Activated CD4-positive, alpha-beta T cell treated with anti-CD3 and anti-CD28 coated beads, Interleukin-2, amount 10 ng/mL, durations not matched to agents 24 days and 14 days (primary cell): ENCODE measurements at regions not wholly inside any gene's neighbourhood (a gene's known extent, or its start where the extent isn't known, plus 50 kb on each side); places are given as distances from the start of the nearest gene placed in this dataset.
"Not testable (repeated sequence)": the region's sequence is repeated elsewhere in the genome, so short reads cannot be mapped to it uniquely, and the experiment has no call there.

ENCODE experiments used
- DNase-seq: peaks from one replicate; pipeline ENCODE4 v3.0.0; 2022
- H3K27ac Mint-ChIP-seq: one replicate; pipeline ENCODE4 v1.8.0; 2022; ENCODE audit warnings: mild to moderate bottlenecking, mixed read lengths
- H3K27me3 Mint-ChIP-seq: one replicate; pipeline ENCODE4 v1.8.0; 2022; ENCODE audit warnings: mixed read lengths
- H3K36me3 Mint-ChIP-seq: one replicate; pipeline ENCODE4 v1.8.0; 2022; ENCODE audit warnings: low read depth, mild to moderate bottlenecking, mixed read lengths
- H3K4me1 Mint-ChIP-seq: one replicate; pipeline ENCODE4 v1.8.0; 2021; ENCODE audit warnings: mixed read lengths
- H3K4me3 Mint-ChIP-seq: one replicate; pipeline ENCODE4 v1.8.0; 2022; ENCODE audit warnings: mild to moderate bottlenecking, moderate library complexity, mixed read lengths
- H3K9me3 Mint-ChIP-seq: one replicate; pipeline ENCODE4 v1.8.0; 2021; ENCODE audit warnings: mixed read lengths
- intact Hi-C: fragments of 100-400 bp; cut with micrococcal nuclease; formaldehyde crosslinking; loops from one replicate; pipeline ENCODE4 v1.15.1; 2023

- H3K4me1 Mint-ChIP-seq: no peaks in the 10 kb centered on the region
- H3K4me3 Mint-ChIP-seq: no peak overlapping the region
- intact Hi-C loops: no loop called here
- no peak for DNase-seq
- peaks cover 5% of the 10 kb centered on the region for H3K27me3 Mint-ChIP-seq
- H3K36me3 Mint-ChIP-seq: no peaks in the 10 kb centered on the region
- no peaks in the 10 kb centered on the region for H3K9me3 Mint-ChIP-seq
- no peak overlapping the region for H3K27ac Mint-ChIP-seq
These were observed 99.0 kb downstream of the SCN11A start for GRCh38 chr3:38952721-38953120.

- H3K4me3 Mint-ChIP-seq, H3K9me3 Mint-ChIP-seq, DNase-seq, H3K27ac Mint-ChIP-seq, intact Hi-C loops, H3K27me3 Mint-ChIP-seq, H3K36me3 Mint-ChIP-seq, H3K4me1 Mint-ChIP-seq: not testable (repeated sequence)
These were observed 100.6 kb downstream of the SCN11A start for GRCh38 chr3:38951167-38951566.

GRCh38 chr3:38950581-38950980, 101.2 kb downstream of the SCN11A start:
- intact Hi-C loops: no loop called here
- Mint-ChIP-seq H3K36me3 (no peaks in the 10 kb centered on the region), H3K27ac (no peak overlapping the region), H3K4me3 (no peak overlapping the region), H3K4me1 (no peaks in the 10 kb centered on the region), H3K27me3 (peaks cover 5% of the 10 kb centered on the region), H3K9me3 (no peaks in the 10 kb centered on the region)
- DNase-seq: no peak

GRCh38 chr3:38949994-38950393, 101.8 kb downstream of the SCN11A start:
- Mint-ChIP-seq H3K27ac (no peak overlapping the region), H3K36me3 (no peaks in the 10 kb centered on the region), H3K4me3 (no peak overlapping the region), H3K27me3 (peaks cover 5% of the 10 kb centered on the region), H3K4me1 (no peaks in the 10 kb centered on the region), H3K9me3 (no peaks in the 10 kb centered on the region)
- intact Hi-C loops: no loop called here
- no peak for DNase-seq

- H3K4me1 Mint-ChIP-seq: no peaks in the 10 kb centered on the region
- intact Hi-C loops: no loop called here
- H3K4me3 Mint-ChIP-seq: no peak overlapping the region
- H3K27ac Mint-ChIP-seq: no peak overlapping the region
- DNase-seq: no peak
- no peaks in the 10 kb centered on the region for H3K9me3 Mint-ChIP-seq
- peaks cover 5% of the 10 kb centered on the region for H3K27me3 Mint-ChIP-seq
- no peaks in the 10 kb centered on the region for H3K36me3 Mint-ChIP-seq
These were observed 111.3 kb downstream of the SCN11A start for GRCh38 chr3:38940394-38940793.

- Mint-ChIP-seq H3K4me1 (no peaks in the 10 kb centered on the region), H3K9me3 (no peaks in the 10 kb centered on the region), H3K27me3 (no peaks in the 10 kb centered on the region), H3K4me3 (no peak overlapping the region), H3K27ac (no peak overlapping the region), H3K36me3 (no peaks in the 10 kb centered on the region)
- no peak for DNase-seq
- intact Hi-C loops: no loop called here
These were observed 109.3 kb upstream of the SCN10A start for GRCh38 chr3:38925351-38925750.

- Mint-ChIP-seq H3K27ac (no peak overlapping the region), H3K36me3 (no peaks in the 10 kb centered on the region), H3K9me3 (no peaks in the 10 kb centered on the region), H3K27me3 (no peaks in the 10 kb centered on the region), H3K4me3 (no peak overlapping the region), H3K4me1 (no peaks in the 10 kb centered on the region)
- DNase-seq: no peak
- intact Hi-C loops: no loop called here
These were observed 100.7 kb upstream of the SCN10A start for GRCh38 chr3:38916706-38917105.

- intact Hi-C loops: no loop called here
- H3K36me3 Mint-ChIP-seq: no peaks in the 10 kb centered on the region
- DNase-seq: no peak
- no peaks in the 10 kb centered on the region for H3K9me3 Mint-ChIP-seq
- H3K4me1 Mint-ChIP-seq: no peaks in the 10 kb centered on the region
- no peak overlapping the region for H3K27ac Mint-ChIP-seq
- H3K27me3 Mint-ChIP-seq: no peaks in the 10 kb centered on the region
- no peak overlapping the region for H3K4me3 Mint-ChIP-seq
These were observed 91.4 kb upstream of the SCN10A start for GRCh38 chr3:38907426-38907825.

- Mint-ChIP-seq H3K9me3 (peaks cover 5% of the 10 kb centered on the region), H3K27me3 (peaks cover 4% of the 10 kb centered on the region), H3K4me3 (no peak overlapping the region), H3K4me1 (no peaks in the 10 kb centered on the region), H3K27ac (no peak overlapping the region), H3K36me3 (no peaks in the 10 kb centered on the region)
- DNase-seq: no peak
- intact Hi-C loops: no loop called here
These were observed 74.4 kb upstream of the SCN10A start for GRCh38 chr3:38890426-38890825.

- no peaks in the 10 kb centered on the region for H3K4me1 Mint-ChIP-seq
- H3K36me3 Mint-ChIP-seq: no peaks in the 10 kb centered on the region
- H3K9me3 Mint-ChIP-seq: no peaks in the 10 kb centered on the region
- no peak overlapping the region for H3K27ac Mint-ChIP-seq
- intact Hi-C loops: no loop called here
- DNase-seq: no peak
- H3K27me3 Mint-ChIP-seq: peaks cover 2% of the 10 kb centered on the region
- H3K4me3 Mint-ChIP-seq: no peak overlapping the region
These were observed 62.6 kb upstream of the SCN10A start for GRCh38 chr3:38878646-38879045.
